Neural cell (in vitro differentiated cells): ENCODE measurements at regions not wholly inside any gene's neighbourhood (a gene's known extent, or its start where the extent isn't known, plus 50 kb on each side); places are given as distances from the start of the nearest gene placed in this dataset.

Experiments
- H2AFZ ChIP-seq: fragments of 200-600, 300-800 bp; sonication (generic), shearing (Covaris generic); 2 replicates; pipeline ENCODE4 v1.6.0; 2014; ENCODE audit warnings: low read depth, mild to moderate bottlenecking, antibody characterized with exemption, low read length, moderate library complexity
- H3F3A ChIP-seq: fragments of 200-600 bp; shearing (Covaris generic); 2 replicates; pipeline ENCODE4 v1.6.1; 2016; ENCODE audit warnings: mild to moderate bottlenecking, moderate library complexity, mixed read lengths, antibody characterized with exemption, low read length; ENCODE audit not compliant: insufficient read depth, poor library complexity, severe bottlenecking
- H3K27ac ChIP-seq: fragments of 200-600, 300-800 bp; sonication (generic), shearing (Covaris generic); 2 replicates; pipeline ENCODE4 v1.5.1; 2014; ENCODE audit warnings: mild to moderate bottlenecking, low read length, moderate library complexity
- H3K27me3 ChIP-seq: fragments of 300-800, 200-600 bp; sonication (generic), shearing (Covaris generic); 2 replicates; pipeline ENCODE4 v1.6.0; 2014; ENCODE audit warnings: mild to moderate bottlenecking, low read depth, low read length, moderate library complexity; ENCODE audit not compliant: insufficient read depth
- H3K36me3 ChIP-seq: fragments of 300-800, 200-600 bp; sonication (generic), shearing (Covaris generic); 2 replicates; pipeline ENCODE4 v1.5.1; 2014; ENCODE audit warnings: mild to moderate bottlenecking, antibody characterized with exemption, low read length, moderate library complexity; ENCODE audit not compliant: insufficient read depth
- H3K4me2 ChIP-seq: fragments of 300-800, 200-600 bp; sonication (generic), shearing (Covaris generic); 2 replicates; pipeline ENCODE4 v1.6.0; 2014; ENCODE audit warnings: mild to moderate bottlenecking, low read length
- H3K4me3 ChIP-seq: fragments of 300-800, 200-600 bp; sonication (generic), shearing (Covaris generic); 2 replicates; pipeline ENCODE4 v1.5.1; 2014; ENCODE audit warnings: mild to moderate bottlenecking, low read length, moderate library complexity
- H3K79me2 ChIP-seq: fragments of 200-600 bp; shearing (Covaris generic); replicated peaks from 2 replicates; pipeline ENCODE4 v1.6.0; 2014; ENCODE audit warnings: mild to moderate bottlenecking, low read length, moderate library complexity; ENCODE audit not compliant: insufficient read depth
- H3K9ac ChIP-seq: fragments of 300-800, 200-600 bp; sonication (generic), shearing (Covaris generic); 2 replicates; pipeline ENCODE4 v1.6.1; 2016; ENCODE audit warnings: mild to moderate bottlenecking, low read length, mixed read lengths
- H3K9me2 ChIP-seq: fragments of 200-600 bp; shearing (Covaris generic); 2 replicates; pipeline ENCODE4 v1.6.1; 2016; ENCODE audit warnings: mild to moderate bottlenecking, low read length, mixed read lengths; ENCODE audit not compliant: insufficient read depth
- H3K9me3 ChIP-seq: fragments of 200-600, 300-800 bp; sonication (generic), shearing (Covaris generic); 2 replicates; pipeline ENCODE4 v1.6.1; 2016; ENCODE audit warnings: mild to moderate bottlenecking, mixed run types, low read length, moderate library complexity, mixed read lengths
- H4K20me1 ChIP-seq: fragments of 200-600 bp; shearing (Covaris generic); 2 replicates; pipeline ENCODE4 v1.6.1; 2016; ENCODE audit warnings: mild to moderate bottlenecking, mixed run types; ENCODE audit not compliant: insufficient read depth
- CTCF ChIP-seq: fragments of 450-650 bp; IDR thresholded peaks from 2 replicates; pipeline ENCODE4 v1.5.1; 2014; ENCODE audit warnings: antibody characterized with exemption, mild to moderate bottlenecking, moderate library complexity; ENCODE audit not compliant: poor library complexity, severe bottlenecking
- EP300 ChIP-seq: fragments of 450-650 bp; conservative IDR thresholded peaks from 2 replicates; pipeline ENCODE4 v1.6.1; 2014; ENCODE audit warnings: antibody characterized with exemption, mild to moderate bottlenecking, moderate library complexity; ENCODE audit not compliant: poor library complexity, severe bottlenecking
- EZH2 ChIP-seq: fragments of 200-600, 300-800 bp; shearing (Covaris generic), sonication (generic); IDR thresholded peaks from 2 replicates; pipeline ENCODE4 v1.6.1; 2014; ENCODE audit warnings: antibody characterized with exemption, low read length, borderline replicate concordance, mild to moderate bottlenecking; ENCODE audit not compliant: insufficient read depth, poor library complexity, severe bottlenecking
- MXI1 ChIP-seq: fragments of 450-650 bp; conservative IDR thresholded peaks from 2 replicates; pipeline ENCODE4 v1.6.1; 2014; ENCODE audit warnings: antibody characterized with exemption, mild to moderate bottlenecking; ENCODE audit not compliant: poor library complexity, severe bottlenecking
- POLR2AphosphoS5 ChIP-seq: IDR thresholded peaks from 2 replicates; pipeline ENCODE4 v1.6.1; 2012
- RAD21 ChIP-seq: fragments of 450-650 bp; conservative IDR thresholded peaks from 2 replicates; pipeline ENCODE4 v1.6.1; 2014; ENCODE audit warnings: antibody characterized with exemption, mild to moderate bottlenecking, moderate library complexity
- REST ChIP-seq: IDR thresholded peaks from 2 replicates; pipeline ENCODE4 v1.6.1; 2012; ENCODE audit warnings: borderline replicate concordance
- SMC3 ChIP-seq: fragments of 450-650 bp; conservative IDR thresholded peaks from 2 replicates; pipeline ENCODE4 v1.6.1; 2014; ENCODE audit warnings: antibody characterized with exemption, mild to moderate bottlenecking, moderate library complexity; ENCODE audit not compliant: poor library complexity
- TAF1 ChIP-seq: IDR thresholded peaks from 2 replicates; pipeline ENCODE4 v1.6.1; 2012; ENCODE audit warnings: low read depth

GRCh38 chr3:153970741-153971347 is 150.3 kb upstream of the ARHGEF26 start:
- Histone ChIP-seq H3K36me3 (no peaks in the 10 kb centered on the region), H3K27me3 (no peaks in the 10 kb centered on the region), H3K9ac (no peak overlapping the region), H3F3A (no peaks in the 10 kb centered on the region), H4K20me1 (no peaks in the 10 kb centered on the region), H3K27ac (no peak overlapping the region), H3K9me3 (no peaks in the 10 kb centered on the region), H3K4me2 (no peak overlapping the region), H2AFZ (no peak overlapping the region), H3K4me3 (no peak overlapping the region), H3K79me2 (no peaks in the 10 kb centered on the region), H3K9me2 (no peaks in the 10 kb centered on the region)
- TF ChIP-seq CTCF, result peak; percentile 84
- TF ChIP-seq MXI1, result no peak
- TF ChIP-seq RAD21, result peak; percentile 83
- TF ChIP-seq SMC3, result peak; percentile 80

- no peaks in the 10 kb centered on the region for H3K79me2 ChIP-seq
- H3K27ac ChIP-seq, result no peak overlapping the region
- H4K20me1 ChIP-seq, result no peaks in the 10 kb centered on the region
- H3K9ac ChIP-seq, result no peak overlapping the region
- no peak overlapping the region for H3K4me3 ChIP-seq
- no peaks in the 10 kb centered on the region for H3K27me3 ChIP-seq
- no peaks in the 10 kb centered on the region for H3F3A ChIP-seq
- no peak overlapping the region for H2AFZ ChIP-seq
- no peak overlapping the region for H3K4me2 ChIP-seq
- H3K9me2 ChIP-seq, result no peaks in the 10 kb centered on the region
- H3K36me3 ChIP-seq, result no peaks in the 10 kb centered on the region
- no peaks in the 10 kb centered on the region for H3K9me3 ChIP-seq
- TF ChIP-seq TAF1 (no peak), EP300 (no peak), POLR2AphosphoS5 (no peak), CTCF (no peak), RAD21 (no peak), REST (no peak), SMC3 (no peak), EZH2 (no peak), MXI1 (no peak)
Measured at GRCh38 chr3:153972862-153973261, 148.3 kb upstream of the ARHGEF26 start.
